ENCODE measurements at regions not wholly inside any gene's neighbourhood (a gene's known extent, or its start where the extent isn't known, plus 50 kb on each side); places are given as distances from the start of the nearest gene placed in this dataset.

- no peak for DNase-seq (ENCODE audit: low spot score)
Measured at GRCh38 chr7:108973075-108973474, 403.4 kb downstream of the DNAJB9 start.

GRCh38 chr7:108974641-108975040 lies 405.0 kb downstream of the DNAJB9 start:
- DNase-seq (ENCODE audit: low spot score) = no peak

- DNase-seq (ENCODE audit: low spot score) = no peak
Measured at GRCh38 chr7:108985037-108985436, 415.4 kb downstream of the DNAJB9 start.

GRCh38 chr7:108989319-108989718 lies 419.6 kb downstream of the DNAJB9 start:
- DNase-seq (ENCODE audit: low spot score) = no peak

- no peak for DNase-seq (ENCODE audit: low spot score)
Measured at GRCh38 chr7:108997480-108997879, 427.8 kb downstream of the DNAJB9 start.

GRCh38 chr7:109003742-109004141 lies 434.1 kb downstream of the DNAJB9 start:
- no peak for DNase-seq (ENCODE audit: low spot score)

- DNase-seq (ENCODE audit: low spot score) = no peak
Measured at GRCh38 chr7:109009636-109010035, 440.0 kb downstream of the DNAJB9 start.

GRCh38 chr7:109020251-109020650 lies 450.6 kb downstream of the DNAJB9 start:
- no peak for DNase-seq (ENCODE audit: low spot score)

- DNase-seq (ENCODE audit: low spot score) = no peak
Measured at GRCh38 chr7:109021390-109021789, 451.7 kb downstream of the DNAJB9 start.

GRCh38 chr7:109029866-109030265 lies 460.2 kb downstream of the DNAJB9 start:
- DNase-seq (ENCODE audit: low spot score) = no peak

GRCh38 chr7:109044691-109045090 lies 475.0 kb downstream of the DNAJB9 start:
- DNase-seq (ENCODE audit: low spot score) = no peak

- DNase-seq (ENCODE audit: low spot score) = no peak
Measured at GRCh38 chr7:109049366-109049765, 479.7 kb downstream of the DNAJB9 start.

- DNase-seq (ENCODE audit: low spot score) = no peak
Measured at GRCh38 chr7:109059089-109059488, 489.4 kb downstream of the DNAJB9 start.

GRCh38 chr7:109062798-109063197 lies 493.1 kb downstream of the DNAJB9 start:
- no peak for DNase-seq (ENCODE audit: low spot score)

- DNase-seq (ENCODE audit: low spot score) = no peak
Measured at GRCh38 chr7:109073543-109073942, 503.9 kb downstream of the DNAJB9 start.

GRCh38 chr7:109076396-109076972 lies 506.8 kb downstream of the DNAJB9 start:
- DNase-seq (ENCODE audit: low spot score) = no peak

GRCh38 chr7:109091042-109091441 lies 521.4 kb downstream of the DNAJB9 start:
- no peak for DNase-seq (ENCODE audit: low spot score)

- no peak for DNase-seq (ENCODE audit: low spot score)
Measured at GRCh38 chr7:109092268-109092667, 522.6 kb downstream of the DNAJB9 start.

- DNase-seq (ENCODE audit: low spot score) = no peak
Measured at GRCh38 chr7:109101332-109101731, 531.7 kb downstream of the DNAJB9 start.

- no peak for DNase-seq (ENCODE audit: low spot score)
Measured at GRCh38 chr7:109109558-109109957, 539.9 kb downstream of the DNAJB9 start.

GRCh38 chr7:109111086-109111485 lies 541.4 kb downstream of the DNAJB9 start:
- DNase-seq (ENCODE audit: low spot score) = no peak

GRCh38 chr7:109121599-109122300 lies 552.1 kb downstream of the DNAJB9 start:
- no peak for DNase-seq (ENCODE audit: low spot score)

GRCh38 chr7:109125001-109125400 lies 555.3 kb downstream of the DNAJB9 start:
- no peak for DNase-seq (ENCODE audit: low spot score)
